ENCODE measurements at regions not wholly inside any gene's neighbourhood (a gene's known extent, or its start where the extent isn't known, plus 50 kb on each side); places are given as distances from the start of the nearest gene placed in this dataset.

DNA sequence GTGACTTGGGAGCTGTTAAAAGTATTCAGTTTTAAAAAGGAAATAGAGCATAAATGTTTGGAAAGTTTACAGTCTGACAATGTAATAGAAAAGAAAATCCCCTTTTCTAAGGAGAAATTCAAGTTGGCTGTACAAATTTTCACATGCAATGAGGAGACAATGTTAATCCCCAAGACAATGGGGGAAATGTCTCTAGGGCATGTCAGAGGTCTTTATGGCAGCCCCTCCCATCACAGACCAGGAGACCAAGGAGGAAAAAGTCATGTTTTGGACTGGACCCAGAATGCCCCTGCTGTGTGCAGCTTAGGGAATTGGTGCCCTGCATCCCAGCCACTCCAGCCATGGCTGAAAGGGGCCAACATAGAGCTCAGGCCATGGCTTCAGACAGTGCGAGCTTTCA is 831.1 kb upstream of the ADGRL3 start:
- TF ChIP-seq POLR2A (IDR thresholded peaks at IDR 0.05; ENCODE audit: low read depth, low read length) (no peak), CTCF (IDR thresholded peaks at IDR 0.05 in 2 of 3, conservative IDR thresholded peaks at IDR 0.05 in 1 of 3; ENCODE audit: control insufficient read depth in 2 of 3, extremely low read depth in 1 of 3, insufficient read depth in 1 of 3, low read depth in 3 of 3, low read length in 3 of 3) (no peak), BRCA1 (IDR thresholded peaks at IDR 0.05; ENCODE audit: low read depth, low read length) (no peak), IRF3 (IDR thresholded peaks at IDR 0.05) (no peak), IKZF1 (conservative IDR thresholded peaks at IDR 0.05) (no peak), BHLHE40 (IDR thresholded peaks at IDR 0.05; ENCODE audit: borderline replicate concordance in 1 of 2, low read depth in 2 of 2, low read length in 1 of 2) (no peak)

Data from GM12878 (cell line).